AG04450 (cell line): ENCODE measurements at regions not wholly inside any gene's neighbourhood (a gene's known extent, or its start where the extent isn't known, plus 50 kb on each side); places are given as distances from the start of the nearest gene placed in this dataset.

Experiments used
- CTCF ChIA-PET: fragments of 300-600, 350-600 bp; formaldehyde crosslinking; extraction: SDS; loops from one replicate; lab custom pipeline; 2022; ENCODE audit warnings: antibody characterized with exemption, inconsistent platforms; lab: Charles Lee
- POLR2A ChIA-PET: fragments of 350-600 bp; formaldehyde crosslinking; extraction: SDS; loops from one replicate; lab custom pipeline; 2021; ENCODE audit warnings: antibody characterized with exemption, inconsistent platforms; lab: Yijun Ruan, JAX
- DNase-seq: peaks from one replicate; pipeline ENCODE4 v3.0.0-alpha.2; 2011; ENCODE audit warnings: low read depth, low spot score
- H3K27ac ChIP-seq: one replicate; pipeline ENCODE4 v1.5.1; 2012; ENCODE audit warnings: low read depth, low read length, control low read depth
- H3K27me3 ChIP-seq: one replicate; pipeline ENCODE4 v1.6.0; 2012; ENCODE audit warnings: low read length; ENCODE audit not compliant: control insufficient read depth, insufficient read depth
- H3K4me3 ChIP-seq: 2 replicates; pipeline ENCODE4 v1.5.1; 2011; ENCODE audit warnings: mild to moderate bottlenecking, low read depth, low read length, control low read depth
- H3K9me3 ChIP-seq: 2 replicates; pipeline ENCODE4 v1.5.1; 2012; ENCODE audit warnings: low read length; ENCODE audit not compliant: control insufficient read depth, insufficient read depth
- CTCF ChIP-seq: IDR thresholded peaks from 2 replicates; pipeline ENCODE4 v1.5.1; 2011; ENCODE audit warnings: low read depth, low read length, control low read depth, inconsistent platforms

GRCh38 chr5:155914766-155915165 is 412.2 kb upstream of the SGCD start:
- CTCF ChIA-PET: interaction anchor here (2.1 kb wide), 1 partner anchor 29 kb away, joined by 5 read pairs; no protein-coding TSS in a partner anchor
- H3K27me3 ChIP-seq: no peaks in the 10 kb centered on the region

GRCh38 chr5:155915601-155916000 is 411.4 kb upstream of the SGCD start:
- Histone ChIP-seq H3K27ac (no peak overlapping the region), H3K9me3 (no peaks in the 10 kb centered on the region), H3K27me3 (no peaks in the 10 kb centered on the region), H3K4me3 (no peak overlapping the region)
- DNase-seq: no peak
- ChIA-PET CTCF (interaction anchor here (2.1 kb wide), 1 partner anchor 28 kb away, joined by 5 read pairs; no protein-coding TSS in a partner anchor), POLR2A (no interaction called here)
- TF ChIP-seq CTCF: no peak

More at GRCh38 chr5:155914766-155915165, 412.2 kb upstream of the SGCD start:
- Histone ChIP-seq H3K4me3 (no peak overlapping the region), H3K9me3 (no peaks in the 10 kb centered on the region), H3K27ac (no peak overlapping the region)
- POLR2A ChIA-PET: no interaction called here
- DNase-seq: no peak
- no peak for TF ChIP-seq CTCF

- Histone ChIP-seq H3K9me3 (no peaks in the 10 kb centered on the region), H3K4me3 (no peak overlapping the region), H3K27ac (no peak overlapping the region), H3K27me3 (no peaks in the 10 kb centered on the region)
- POLR2A ChIA-PET: no interaction called here
- TF ChIP-seq CTCF: no peak
- DNase-seq: no peak
- CTCF ChIA-PET: no interaction called here
Measured at GRCh38 chr5:155919126-155919525, 407.8 kb upstream of the SGCD start.

GRCh38 chr5:155919725-155920124 is 407.2 kb upstream of the SGCD start:
- no peak overlapping the region for H3K27ac ChIP-seq
- POLR2A ChIA-PET: no interaction called here
- CTCF ChIA-PET: no interaction called here
- no peak for TF ChIP-seq CTCF
- H3K27me3 ChIP-seq: no peaks in the 10 kb centered on the region
- H3K9me3 ChIP-seq: no peaks in the 10 kb centered on the region
- no peak overlapping the region for H3K4me3 ChIP-seq
- no peak for DNase-seq

- ChIA-PET POLR2A (no interaction called here), CTCF (no interaction called here)
- Histone ChIP-seq H3K4me3 (no peak overlapping the region), H3K27me3 (no peaks in the 10 kb centered on the region), H3K9me3 (no peaks in the 10 kb centered on the region), H3K27ac (no peak overlapping the region)
- no peak for TF ChIP-seq CTCF
- DNase-seq: no peak
Measured at GRCh38 chr5:155921621-155922020, 405.3 kb upstream of the SGCD start.
